HTR-8/SVneo (cell line): ENCODE measurements at regions not wholly inside any gene's neighbourhood (a gene's known extent, or its start where the extent isn't known, plus 50 kb on each side); places are given as distances from the start of the nearest gene placed in this dataset.

ENCODE experiments used
- DNase-seq: peaks from one replicate; pipeline ENCODE4 v3.0.0; 2011; ENCODE audit warnings: low spot score, mixed read lengths; ENCODE audit not compliant: insufficient read length
- FAIRE-seq: peaks from 2 replicates; lab custom pipeline; 2011; peaks lifted over from hg19 to GRCh38; lab: Jason Lieb, UNC

- FAIRE-seq, result no peak
- no peak for DNase-seq
Measured at GRCh38 chr17:36808180-36808661, 129.1 kb upstream of the LHX1 start.

- DNase-seq (no peak), FAIRE-seq (no peak)
Measured at GRCh38 chr17:36812762-36813161, 124.5 kb upstream of the LHX1 start.

GRCh38 chr17:36813357-36813756, 123.9 kb upstream of the LHX1 start:
- DNase-seq (no peak), FAIRE-seq (no peak)

DNA sequence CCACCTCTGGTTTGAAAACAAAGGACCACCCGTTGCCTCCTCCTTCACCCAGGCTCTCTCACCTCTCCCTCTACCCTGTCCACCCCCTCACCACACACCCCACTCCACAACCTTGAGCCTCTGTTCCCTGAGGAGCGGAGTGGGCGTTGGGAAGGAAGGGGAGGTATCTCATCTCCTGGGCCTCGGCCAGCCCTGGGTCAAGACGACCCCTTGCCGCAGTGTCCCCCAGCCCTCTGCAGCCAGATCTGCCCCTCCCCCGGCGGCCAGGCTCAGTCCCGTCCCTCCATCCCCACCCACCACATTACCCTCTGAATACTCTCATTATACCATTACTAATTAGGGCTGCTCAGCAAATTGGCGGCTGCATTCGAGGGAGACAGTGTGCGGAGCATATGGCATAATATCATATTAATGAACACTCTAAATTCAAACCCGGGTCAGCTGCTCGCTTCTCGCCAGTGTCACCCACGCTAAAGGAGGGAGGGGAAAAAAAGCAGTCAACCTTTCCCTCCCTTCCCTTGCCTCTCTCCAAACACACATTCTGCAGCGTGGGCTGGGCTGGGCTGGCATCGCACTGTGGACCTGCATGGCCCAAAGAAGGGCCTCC, 123.2 kb upstream of the LHX1 start:
- FAIRE-seq (no peak), DNase-seq (no peak)

- DNase-seq, result no peak
- FAIRE-seq, result no peak
Measured at GRCh38 chr17:36814958-36815357, 122.3 kb upstream of the LHX1 start.

DNA sequence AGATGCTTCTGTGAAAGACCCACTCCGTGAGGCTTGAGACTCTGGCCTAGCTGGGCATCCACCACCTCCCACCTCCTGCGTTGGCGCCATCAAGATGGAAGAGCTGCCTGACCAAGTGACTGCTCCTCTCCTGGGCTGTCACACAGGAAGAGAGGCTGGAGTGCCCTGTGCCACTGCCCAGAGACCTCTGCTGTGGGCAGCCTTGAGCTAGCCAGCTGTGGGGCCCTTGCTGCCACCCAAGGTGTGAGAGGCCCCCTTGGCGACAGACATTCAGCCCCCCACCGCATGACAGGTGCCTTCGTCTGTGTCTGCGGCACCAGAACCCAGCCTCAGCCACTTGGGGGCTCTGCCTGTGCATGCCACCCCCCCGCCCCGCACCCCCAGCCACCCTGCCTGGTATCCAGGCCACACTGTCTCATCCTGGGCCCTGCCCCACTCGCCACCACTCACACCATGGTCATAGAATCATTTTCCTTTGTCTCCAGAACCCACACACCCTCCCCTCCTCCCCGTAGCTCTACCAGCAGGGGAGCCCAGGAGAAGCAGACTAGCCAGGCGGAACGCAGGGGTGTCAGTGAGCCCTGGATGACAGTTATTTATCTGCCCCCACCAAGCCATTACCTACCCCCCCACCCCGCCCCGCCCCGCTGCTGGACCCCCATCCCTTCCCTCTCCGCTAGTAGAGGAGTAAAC, 120.9 kb upstream of the LHX1 start:
- DNase-seq (no peak), FAIRE-seq (no peak)

DNA sequence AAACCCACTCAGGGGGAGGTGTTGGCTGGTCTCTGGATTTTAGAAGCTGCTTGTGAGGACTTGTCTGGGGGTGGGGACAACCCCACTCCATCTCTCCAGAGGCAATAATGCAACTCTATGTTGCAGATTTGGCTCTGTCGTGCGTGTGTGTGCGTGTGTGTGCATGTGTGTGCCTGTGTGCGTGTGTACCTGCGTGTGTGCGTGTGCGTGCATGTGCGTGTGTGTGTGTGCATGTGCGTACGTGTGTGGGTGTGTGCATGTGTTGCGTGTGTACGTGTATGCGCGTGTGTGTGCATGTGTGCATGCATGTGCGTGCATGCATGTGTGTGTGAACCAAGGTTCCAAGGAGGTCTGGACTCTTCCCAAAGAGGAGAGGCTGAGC, 120.4 kb upstream of the LHX1 start:
- DNase-seq (no peak), FAIRE-seq (no peak)

GRCh38 chr17:36817483-36818048, 119.7 kb upstream of the LHX1 start:
- FAIRE-seq, result no peak
- no peak for DNase-seq

DNA sequence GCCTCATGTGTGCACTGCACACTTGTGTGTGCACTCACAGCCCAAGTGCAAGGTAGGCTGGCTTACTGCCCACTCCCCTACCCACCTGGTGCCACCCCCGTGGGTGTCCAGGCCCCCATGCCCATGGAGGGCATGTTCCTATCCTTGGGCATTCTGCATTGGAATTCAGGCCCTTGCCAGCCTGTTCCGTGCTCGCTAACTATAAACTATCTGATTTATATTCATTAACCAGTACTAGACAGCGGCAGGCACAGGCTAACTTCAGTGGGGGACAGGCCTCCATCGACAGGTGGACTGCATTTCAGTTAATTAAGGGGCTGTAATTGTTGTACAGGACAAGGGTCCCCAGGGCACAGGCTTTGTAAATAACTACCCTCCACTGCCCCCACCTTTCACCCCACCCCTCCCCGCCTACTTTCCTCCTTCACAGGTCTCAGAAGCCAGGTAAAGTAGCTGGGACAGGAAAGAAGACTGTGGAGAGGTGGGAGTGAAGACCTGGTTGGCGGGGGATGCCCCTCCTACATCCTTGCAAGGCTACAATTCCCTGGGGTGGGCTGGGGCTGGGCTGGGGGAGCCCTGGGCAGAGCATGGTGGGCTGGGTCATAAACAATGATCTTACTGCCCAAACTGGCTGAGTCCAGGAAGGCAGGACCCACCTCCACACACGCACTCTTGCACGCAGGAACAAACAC, 119.0 kb upstream of the LHX1 start:
- FAIRE-seq (no peak), DNase-seq (no peak)

- no peak for DNase-seq
- no peak for FAIRE-seq
Measured at GRCh38 chr17:36823850-36824677, 113.2 kb upstream of the LHX1 start.

DNA sequence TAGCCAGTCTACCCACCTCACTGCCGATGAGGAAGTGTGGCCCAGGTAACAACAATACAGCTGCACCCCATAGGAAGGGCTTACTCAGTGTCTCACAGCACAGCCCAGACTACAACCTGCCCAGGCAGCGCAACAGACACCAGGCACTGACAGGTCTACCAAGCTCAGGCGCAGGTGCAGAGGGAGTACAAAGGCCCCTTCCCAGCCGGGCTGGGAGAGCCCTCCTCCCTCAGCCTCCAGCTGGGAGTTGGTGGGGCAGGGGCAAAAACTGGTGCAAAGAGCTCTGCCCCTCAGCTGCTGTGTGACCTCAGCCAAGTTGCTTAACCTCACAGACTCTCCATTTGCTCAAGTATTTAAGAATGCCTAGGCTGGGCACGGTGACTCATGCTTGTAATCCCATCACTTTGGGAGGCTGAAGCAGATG, 112.6 kb upstream of the LHX1 start:
- no peak for DNase-seq
- no peak for FAIRE-seq

GRCh38 chr17:36825113-36825512, 112.2 kb upstream of the LHX1 start:
- DNase-seq (no peak), FAIRE-seq (no peak)

DNA sequence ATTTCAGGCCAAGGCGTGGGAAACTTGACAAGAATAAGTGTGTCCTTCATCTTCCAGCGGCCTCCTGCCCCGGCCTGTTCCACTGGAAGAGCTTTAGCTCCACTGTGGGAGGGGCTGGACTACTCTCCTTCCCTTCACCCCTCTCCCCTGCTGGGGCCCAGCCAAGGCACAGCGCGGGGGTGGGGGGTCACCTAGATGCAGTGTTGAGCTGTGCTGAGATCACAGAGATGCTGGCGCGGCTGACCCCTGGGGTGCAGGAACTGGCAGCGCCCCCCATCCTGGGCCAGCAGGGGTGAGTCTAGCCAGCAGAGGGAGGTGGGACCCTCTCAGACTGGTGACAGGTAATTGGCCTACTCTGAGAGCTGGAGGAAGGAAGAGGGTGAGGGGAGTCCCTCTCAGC, 111.8 kb upstream of the LHX1 start:
- FAIRE-seq (no peak), DNase-seq (no peak)

DNA sequence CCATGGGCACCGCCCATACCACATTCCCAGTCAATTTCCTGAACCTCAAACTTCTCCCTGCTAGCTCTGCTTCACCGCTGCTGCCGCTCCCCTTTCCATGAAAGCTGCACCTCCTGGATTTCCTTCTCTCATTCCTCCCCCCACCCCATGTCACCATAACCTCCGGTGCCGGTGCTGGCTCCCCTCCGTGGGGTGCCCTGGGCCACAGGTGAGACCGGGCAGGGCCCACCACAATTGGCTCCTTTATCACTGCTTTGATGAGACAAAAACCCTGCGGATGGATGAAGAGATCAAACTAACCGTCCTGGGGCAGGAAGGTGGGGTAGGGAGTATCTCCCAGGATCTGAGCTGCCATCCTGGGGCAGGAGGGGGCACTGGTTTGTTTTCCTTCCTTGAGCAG, 111.3 kb upstream of the LHX1 start:
- FAIRE-seq, result no peak
- DNase-seq, result no peak

DNA sequence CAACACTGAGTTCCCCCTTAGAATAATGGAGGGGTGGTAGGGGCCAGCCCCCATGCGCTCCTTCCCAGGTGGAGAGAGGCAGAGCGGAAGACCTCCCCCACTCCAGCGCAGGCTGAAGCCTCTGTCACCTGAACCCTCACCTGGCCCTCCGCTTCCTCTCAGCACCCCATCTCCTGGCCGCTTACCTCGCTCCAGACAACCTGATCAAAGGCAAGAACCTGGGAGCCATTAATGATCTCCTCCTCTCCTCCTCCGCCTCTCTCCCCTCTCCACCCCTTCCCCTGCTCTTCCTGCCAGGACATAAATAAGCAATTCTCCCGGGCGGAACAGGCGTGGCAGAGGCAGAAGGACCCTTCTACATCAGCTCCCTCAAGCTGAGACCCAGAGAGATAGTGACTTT, 110.2 kb upstream of the LHX1 start:
- DNase-seq (no peak), FAIRE-seq (no peak)

DNA sequence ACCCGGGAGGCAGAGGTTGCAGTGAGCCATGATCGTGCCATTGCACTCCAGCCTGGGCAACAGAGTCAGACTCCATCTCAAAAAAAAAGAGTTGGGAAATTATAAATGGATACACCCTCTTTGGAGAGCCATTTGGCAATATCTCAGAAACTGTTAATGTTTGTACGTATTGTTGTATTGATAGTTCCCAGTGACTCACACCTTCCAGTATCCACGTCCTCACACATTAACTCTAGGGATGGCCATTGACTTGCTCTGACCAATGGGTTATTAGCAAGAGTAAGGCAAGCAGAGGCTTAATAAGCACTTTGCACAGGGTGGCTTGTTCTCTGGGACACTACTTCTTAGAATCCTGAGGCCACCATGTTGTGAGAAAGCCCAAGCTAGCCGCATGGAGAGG, 107.6 kb upstream of the LHX1 start:
- DNase-seq (no peak), FAIRE-seq (no peak)

DNA sequence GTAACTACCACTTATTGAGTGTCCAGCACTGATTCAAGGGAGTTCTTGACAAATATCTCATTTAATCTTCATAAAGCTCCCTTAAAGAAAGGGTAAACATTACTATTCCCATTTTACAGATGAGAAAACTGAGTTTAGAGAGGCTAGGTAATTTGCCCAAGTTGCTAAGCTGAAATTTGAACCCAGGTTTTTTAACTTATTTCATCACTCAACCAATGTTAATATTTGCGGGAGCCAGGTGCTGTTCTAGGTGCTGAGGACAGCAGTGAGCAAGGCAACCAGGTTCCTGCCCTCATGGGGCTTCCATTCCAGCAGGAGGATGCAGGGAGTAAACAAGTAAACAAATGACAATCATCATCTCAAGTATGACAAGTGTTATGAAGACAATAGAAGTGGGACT, 104.0 kb upstream of the LHX1 start:
- DNase-seq, result no peak
- no peak for FAIRE-seq

- DNase-seq, result no peak
- no peak for FAIRE-seq
Measured at GRCh38 chr17:36835036-36835435, 102.2 kb upstream of the LHX1 start.

- FAIRE-seq (no peak), DNase-seq (no peak)
Measured at GRCh38 chr17:36837195-36837938, 99.9 kb upstream of the LHX1 start.

DNA sequence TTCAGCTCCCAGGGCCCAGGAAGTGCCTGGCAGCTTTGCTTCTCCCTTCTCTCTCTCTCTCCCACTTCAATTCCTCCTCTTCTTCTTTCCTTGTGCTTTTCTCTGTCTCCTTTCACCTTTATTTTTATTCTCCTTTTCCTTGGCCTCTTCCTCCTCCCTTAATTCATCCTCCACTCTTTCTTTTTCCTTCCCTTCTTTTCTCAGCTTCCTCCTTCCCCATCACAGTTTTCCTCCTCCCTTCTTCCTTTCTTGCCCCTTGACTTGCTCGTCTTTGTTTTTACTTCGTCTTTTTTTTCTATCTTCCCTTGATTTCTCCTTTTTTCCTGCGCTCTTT, 99.4 kb upstream of the LHX1 start:
- FAIRE-seq, result no peak
- DNase-seq, result no peak
